ENCODE measurements at regions not wholly inside any gene's neighbourhood (a gene's known extent, or its start where the extent isn't known, plus 50 kb on each side); places are given as distances from the start of the nearest gene placed in this dataset.

GRCh38 chr5:2629045-2629444, 122.4 kb downstream of the IRX2 start:
- TF ChIP-seq CTCF (IDR thresholded peaks at IDR 0.05): no peak
- no peak for TF ChIP-seq EP300 (IDR thresholded peaks at IDR 0.05)
- no peak for TF ChIP-seq POLR2A (IDR thresholded peaks at IDR 0.05)

All from ovary (tissue), 3 donors.